ENCODE measurements at regions not wholly inside any gene's neighbourhood (a gene's known extent, or its start where the extent isn't known, plus 50 kb on each side); places are given as distances from the start of the nearest gene placed in this dataset.

GRCh38 chr10:43945908-43946307 lies 297.2 kb upstream of the ZNF32 start:
- DNase-seq = no peak

- DNase-seq = no peak
Measured at GRCh38 chr10:43945094-43945730, 296.5 kb upstream of the ZNF32 start.

GRCh38 chr10:43944381-43945093 lies 295.9 kb upstream of the ZNF32 start:
- DNase-seq = no peak

DNA sequence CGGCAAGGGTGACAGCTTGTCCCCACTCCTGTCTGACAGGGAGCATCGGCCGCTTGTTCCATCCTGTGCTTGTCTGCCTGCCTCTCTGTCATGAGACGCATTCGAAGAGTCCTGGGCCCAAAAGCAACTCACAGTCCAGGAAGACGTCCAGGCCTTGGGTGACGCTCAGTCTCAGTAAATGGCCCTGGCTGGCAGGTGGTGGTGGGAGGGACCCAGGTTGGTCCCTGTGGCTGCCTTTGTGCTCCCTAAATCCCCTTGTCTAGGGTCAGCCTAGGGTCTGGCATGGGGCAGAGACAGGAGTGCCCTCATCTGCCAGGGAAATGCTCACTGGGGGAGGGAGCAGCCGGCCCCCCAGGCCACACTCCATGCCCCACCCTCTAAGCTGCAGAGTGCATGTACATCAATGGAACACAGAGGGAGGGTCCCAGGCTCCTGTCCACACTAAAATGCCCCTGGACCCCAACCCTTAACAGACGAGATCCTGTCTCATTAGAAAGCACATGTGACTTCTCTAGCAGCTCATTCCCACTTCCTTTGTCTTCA lies 295.2 kb upstream of the ZNF32 start:
- no peak for DNase-seq

GRCh38 chr10:43943119-43943817 lies 294.6 kb upstream of the ZNF32 start:
- no peak for DNase-seq

DNA sequence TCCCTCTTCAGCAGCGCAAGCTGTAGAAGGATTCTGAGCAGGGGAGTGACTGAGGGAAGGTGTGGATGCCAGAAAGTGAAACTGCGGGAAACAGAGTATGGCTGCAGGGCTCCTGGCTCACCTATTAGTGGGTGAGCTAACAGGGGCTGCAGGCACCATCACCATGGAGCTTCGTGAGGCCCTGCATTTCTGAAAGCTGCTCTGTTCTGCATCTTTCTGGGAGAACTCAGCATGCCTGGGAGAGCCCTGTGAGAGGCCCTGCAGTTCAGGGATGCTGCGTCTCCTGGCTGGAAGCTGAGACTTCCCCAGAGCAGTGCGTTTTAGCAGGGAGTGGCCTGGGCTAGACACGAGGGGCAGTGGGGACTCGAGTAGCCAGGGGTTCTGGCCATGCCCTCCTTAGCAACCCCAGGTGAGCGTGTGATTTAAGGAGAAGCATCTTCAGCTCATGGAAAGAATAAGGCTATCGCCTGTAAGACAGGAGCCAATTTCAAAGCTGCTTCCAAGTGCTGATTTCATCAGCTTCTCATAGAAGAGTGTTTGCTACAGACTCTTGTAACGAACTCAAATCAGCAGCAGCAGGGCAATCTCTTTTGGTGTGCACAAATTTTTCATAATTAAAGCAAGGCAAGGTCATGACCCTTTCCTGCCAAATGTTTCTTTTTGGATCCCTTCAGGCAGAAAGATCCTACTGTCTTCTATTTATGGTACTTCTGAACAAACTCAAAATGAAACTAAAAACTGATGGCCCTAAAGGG lies 293.6 kb upstream of the ZNF32 start:
- DNase-seq = no peak

- DNase-seq = no peak
Measured at GRCh38 chr10:43940898-43941837, 292.5 kb upstream of the ZNF32 start.

- no peak for DNase-seq
Measured at GRCh38 chr10:43939939-43940820, 291.5 kb upstream of the ZNF32 start.

DNA sequence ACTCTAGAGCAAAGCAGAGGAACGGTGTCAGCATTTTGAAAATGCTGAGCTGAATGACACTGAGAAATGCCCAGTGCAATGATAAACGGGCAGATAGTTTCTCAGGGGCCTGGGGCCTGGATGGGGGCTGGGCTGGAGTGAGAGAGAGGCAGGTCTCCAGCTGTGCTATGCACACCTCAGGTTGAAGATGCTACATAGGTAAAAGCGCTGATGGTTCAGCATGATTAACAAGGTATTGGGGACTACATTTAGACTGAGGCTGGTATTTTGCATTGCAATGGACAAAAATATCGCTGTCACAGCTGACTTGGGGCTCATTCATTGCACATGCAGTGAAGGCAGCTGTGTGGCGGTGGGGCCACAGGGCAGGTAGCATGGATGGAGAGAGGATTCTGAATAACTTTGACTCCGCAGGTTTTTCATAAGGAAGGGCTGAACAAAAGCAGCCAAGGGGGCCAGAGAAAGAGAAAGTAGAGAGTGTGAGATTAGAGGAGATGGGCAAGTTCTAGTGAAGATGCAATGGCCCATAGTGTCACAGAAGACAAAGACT lies 290.8 kb upstream of the ZNF32 start:
- DNase-seq = no peak

DNA sequence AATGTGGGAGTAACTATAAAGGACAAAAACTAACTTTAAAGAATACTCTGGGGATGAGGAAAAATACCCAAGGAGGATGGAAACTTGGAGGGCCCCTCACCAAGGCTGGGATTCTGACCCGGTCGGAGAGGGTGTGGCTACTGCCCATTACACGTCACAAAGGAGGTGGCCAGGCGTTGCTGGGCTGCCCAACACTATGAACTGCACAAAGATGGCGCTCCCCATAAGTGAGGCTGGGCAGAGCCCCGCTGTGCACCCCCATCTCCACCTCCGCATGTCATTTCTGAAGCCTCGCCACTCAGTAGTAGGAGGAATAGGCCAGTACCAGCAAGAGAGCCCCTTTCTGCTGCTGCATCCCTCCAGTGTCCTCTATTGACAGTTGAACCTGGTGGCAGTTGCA lies 290.1 kb upstream of the ZNF32 start:
- no peak for DNase-seq

DNA sequence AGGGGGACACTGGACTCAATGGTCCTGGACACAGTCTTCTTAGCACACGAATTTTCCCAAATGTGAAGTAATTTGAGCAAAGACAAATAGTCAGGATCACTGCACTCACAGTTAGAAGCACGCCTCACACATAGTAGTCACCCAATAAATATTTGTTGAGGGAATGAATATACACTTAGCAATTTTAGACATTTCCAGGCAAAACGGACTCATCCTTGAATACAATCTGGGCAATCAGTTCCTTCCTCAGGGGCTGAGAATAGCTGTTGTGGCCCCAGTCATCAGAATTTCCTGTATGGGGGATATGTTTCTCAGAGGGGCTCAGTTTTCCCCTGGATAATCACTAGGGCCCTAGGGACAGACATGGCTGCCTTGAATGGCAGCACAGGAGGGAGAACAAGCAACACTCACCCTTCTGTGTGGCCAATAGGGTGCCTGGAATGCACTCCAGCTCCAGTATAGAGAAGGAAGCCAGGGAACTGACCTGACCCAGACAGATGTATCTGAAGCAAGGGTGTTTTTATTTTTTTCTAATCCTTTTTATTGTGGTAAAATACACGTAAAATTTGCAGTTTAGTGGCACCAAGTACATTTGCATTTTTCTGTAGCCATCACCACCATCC lies 282.7 kb upstream of the ZNF32 start:
- no peak for DNase-seq

GRCh38 chr10:43930777-43931176 lies 282.1 kb upstream of the ZNF32 start:
- DNase-seq = no peak

DNA sequence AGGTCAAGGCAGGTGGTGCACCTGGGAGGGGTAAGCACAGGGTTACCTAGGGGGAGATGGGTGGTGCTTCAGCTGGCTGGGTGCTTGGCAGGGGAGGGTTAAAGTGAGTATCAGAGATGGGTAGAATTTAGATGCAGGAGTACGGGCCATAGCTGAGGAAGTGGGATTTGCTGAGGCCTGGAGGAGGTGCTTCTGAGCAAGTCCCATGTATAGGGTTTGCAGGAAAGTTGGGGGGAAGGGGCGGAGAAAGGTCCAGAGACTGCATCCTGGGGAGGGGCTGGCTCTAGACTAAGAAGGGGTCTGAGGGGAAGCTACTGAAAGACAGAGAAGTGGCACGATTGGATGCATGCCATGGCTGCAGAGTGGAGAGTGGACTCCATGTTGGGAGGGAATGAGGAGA lies 281.6 kb upstream of the ZNF32 start:
- DNase-seq = no peak

DNA sequence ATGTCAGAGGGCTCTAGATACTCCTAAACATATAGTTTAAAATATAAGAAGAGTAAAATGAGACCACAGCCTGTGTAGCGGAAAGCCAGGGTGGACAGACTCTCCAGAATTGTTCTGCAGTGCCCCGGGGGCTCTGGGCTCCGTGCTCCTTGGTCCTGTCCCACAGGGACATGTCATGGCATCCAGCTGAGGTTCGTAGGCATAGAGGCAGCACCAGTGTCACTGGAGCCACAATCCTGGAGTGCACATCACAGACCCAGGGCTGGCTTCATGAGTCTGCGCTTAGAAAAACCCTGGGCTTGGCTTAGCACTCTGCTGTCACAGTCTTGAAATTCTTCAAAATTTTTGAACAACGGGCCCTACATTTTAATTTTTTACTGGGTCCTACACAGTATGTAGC lies 280.4 kb upstream of the ZNF32 start:
- no peak for DNase-seq

DNA sequence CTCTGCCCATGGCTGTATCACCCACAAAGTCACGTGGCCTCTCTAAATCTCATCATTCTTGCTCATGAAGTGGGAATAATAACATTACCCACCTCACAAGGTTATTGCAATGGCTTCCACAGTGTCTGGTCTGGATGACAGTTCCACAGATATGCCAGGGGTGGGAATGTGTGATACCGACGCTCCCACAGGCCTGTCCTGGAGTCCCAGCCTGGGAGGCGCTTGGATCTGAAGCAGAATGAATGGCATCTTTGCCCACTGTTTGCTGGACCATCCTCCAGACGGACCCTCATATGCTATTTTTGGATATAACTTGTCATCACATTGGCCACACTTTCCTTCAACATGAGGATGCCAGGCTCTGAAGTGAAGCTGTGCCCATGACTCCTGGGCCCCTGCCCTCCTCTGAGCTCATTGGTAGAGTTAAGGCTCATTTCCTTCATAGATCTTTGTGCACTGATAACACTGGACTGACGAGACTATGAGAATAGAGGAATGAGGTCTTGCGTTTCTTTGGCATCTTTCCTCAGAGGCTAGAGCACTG lies 279.8 kb upstream of the ZNF32 start:
- no peak for DNase-seq

GRCh38 chr10:43926875-43927406 lies 278.3 kb upstream of the ZNF32 start:
- no peak for DNase-seq

DNA sequence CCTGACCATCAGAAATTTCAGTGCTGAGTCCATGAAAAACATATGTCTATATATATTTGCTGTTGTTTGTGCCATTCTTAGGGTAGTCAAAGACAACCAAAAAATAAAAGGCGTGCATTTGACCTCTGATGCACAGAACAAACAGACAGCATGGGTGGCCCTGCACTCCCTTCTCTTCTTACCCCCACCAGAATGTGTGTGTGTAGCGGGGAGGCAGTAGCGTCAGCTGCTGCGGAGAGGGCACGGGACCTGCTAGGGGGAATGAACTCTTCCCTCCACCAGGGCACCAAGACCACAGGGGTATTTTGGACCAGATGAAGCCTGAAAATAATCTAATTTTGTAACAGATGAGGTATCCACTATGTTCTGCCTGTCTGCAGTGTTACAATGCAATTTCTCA lies 277.7 kb upstream of the ZNF32 start:
- DNase-seq = no peak

DNA sequence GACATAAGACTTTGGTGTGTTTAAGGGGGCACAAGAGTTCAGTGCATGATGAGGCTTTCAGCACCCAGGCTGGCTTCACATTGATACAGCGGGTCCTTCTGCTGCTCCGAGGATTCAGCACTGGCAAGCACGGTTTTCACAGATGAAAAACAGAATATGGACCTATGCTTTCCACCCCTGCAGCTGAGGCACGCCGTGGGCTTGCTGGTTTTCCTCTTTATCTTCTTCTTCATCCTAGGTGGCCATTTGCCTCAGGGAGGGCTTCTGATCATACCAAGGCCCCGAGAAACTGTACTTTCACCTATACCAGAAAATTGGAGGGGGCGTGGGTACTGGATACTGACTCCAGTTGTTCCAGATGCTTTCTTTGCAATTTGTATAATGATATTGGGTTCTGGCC lies 277.1 kb upstream of the ZNF32 start:
- DNase-seq = no peak

DNA sequence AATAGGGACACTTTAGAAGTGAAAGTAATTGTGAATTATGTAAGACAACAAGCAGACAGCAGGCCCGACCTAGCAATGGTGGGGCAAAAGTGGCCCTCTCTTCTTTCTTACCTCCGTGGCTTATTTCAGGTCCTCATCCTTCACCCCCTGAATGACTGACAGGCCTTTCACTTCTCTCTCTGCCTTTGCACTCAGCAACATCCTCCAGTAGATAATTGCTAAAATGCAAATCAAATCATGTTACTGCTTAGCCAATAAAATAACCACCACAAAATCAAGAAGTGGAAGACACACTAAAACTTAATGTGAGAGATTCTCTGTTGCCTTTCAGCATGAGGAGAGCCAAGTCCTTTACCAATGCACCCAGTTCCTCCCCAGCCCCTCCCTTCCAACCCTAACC lies 274.6 kb upstream of the ZNF32 start:
- no peak for DNase-seq

All from activated gamma-delta T cell treated with Interleukin-2 at 50 U/mL for 16 hours (primary cell).